ENCODE measurements at regions not wholly inside any gene's neighbourhood (a gene's known extent, or its start where the extent isn't known, plus 50 kb on each side); places are given as distances from the start of the nearest gene placed in this dataset.

DNA sequence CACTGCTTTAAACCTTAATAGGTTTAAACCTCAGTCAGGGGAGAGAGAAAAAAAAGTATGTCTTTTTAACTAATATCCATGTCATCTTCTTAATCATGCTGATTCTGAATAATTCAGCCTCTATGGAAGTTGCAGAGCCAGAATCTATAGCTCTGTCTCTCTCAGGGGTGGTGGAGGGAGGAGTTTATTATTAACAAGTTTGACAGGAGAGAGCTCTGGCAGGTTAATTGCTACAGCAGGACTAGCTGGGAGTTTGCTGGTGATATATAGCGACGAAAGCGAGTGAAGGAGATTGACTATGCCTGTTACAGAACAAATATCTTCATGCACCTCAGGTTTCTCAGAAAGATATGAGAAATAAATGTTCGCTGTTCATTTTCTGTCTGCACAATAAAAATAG, 586.4 kb downstream of the TLE4 start:
- no peak for ATAC-seq
- 27 to 45% methylated on average over 3 to 4 of the region's 4 CpGs for WGBS, 2 donors (ENCODE audit: low coverage in 1 of 2)
- Histone ChIP-seq H3K4me1 (peaks cover 3 to 23% (median 6%) of the 10 kb centered on the region in 3 donors), H3K9me3 (peaks cover 0 to 6% (median 0%) of the 10 kb centered on the region in 3 donors), H3K36me3 (no peaks in the 10 kb centered on the region), H3K4me3 (no peak overlapping the region), H3K27me3 (no peaks in the 10 kb centered on the region), H3K27ac (no peak overlapping the region)
- TF ChIP-seq, protein P1, sequence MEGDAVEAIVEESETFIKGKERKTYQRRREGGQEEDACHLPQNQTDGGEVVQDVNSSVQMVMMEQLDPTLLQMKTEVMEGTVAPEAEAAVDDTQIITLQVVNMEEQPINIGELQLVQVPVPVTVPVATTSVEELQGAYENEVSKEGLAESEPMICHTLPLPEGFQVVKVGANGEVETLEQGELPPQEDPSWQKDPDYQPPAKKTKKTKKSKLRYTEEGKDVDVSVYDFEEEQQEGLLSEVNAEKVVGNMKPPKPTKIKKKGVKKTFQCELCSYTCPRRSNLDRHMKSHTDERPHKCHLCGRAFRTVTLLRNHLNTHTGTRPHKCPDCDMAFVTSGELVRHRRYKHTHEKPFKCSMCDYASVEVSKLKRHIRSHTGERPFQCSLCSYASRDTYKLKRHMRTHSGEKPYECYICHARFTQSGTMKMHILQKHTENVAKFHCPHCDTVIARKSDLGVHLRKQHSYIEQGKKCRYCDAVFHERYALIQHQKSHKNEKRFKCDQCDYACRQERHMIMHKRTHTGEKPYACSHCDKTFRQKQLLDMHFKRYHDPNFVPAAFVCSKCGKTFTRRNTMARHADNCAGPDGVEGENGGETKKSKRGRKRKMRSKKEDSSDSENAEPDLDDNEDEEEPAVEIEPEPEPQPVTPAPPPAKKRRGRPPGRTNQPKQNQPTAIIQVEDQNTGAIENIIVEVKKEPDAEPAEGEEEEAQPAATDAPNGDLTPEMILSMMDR (IDR thresholded peaks at IDR 0.05), result no peak
- TF ChIP-seq POLR2AphosphoS5 (IDR thresholded peaks at IDR 0.05) (no peak), EP300 (IDR thresholded peaks at IDR 0.05) (no peak), POLR2A (IDR thresholded peaks at IDR 0.05) (no peak)

- ATAC-seq, result no peak
- no peak overlapping the region for H3K4me3 ChIP-seq
These were observed 585.8 kb downstream of the TLE4 start for GRCh38 chr9:80157561-80157983.

DNA sequence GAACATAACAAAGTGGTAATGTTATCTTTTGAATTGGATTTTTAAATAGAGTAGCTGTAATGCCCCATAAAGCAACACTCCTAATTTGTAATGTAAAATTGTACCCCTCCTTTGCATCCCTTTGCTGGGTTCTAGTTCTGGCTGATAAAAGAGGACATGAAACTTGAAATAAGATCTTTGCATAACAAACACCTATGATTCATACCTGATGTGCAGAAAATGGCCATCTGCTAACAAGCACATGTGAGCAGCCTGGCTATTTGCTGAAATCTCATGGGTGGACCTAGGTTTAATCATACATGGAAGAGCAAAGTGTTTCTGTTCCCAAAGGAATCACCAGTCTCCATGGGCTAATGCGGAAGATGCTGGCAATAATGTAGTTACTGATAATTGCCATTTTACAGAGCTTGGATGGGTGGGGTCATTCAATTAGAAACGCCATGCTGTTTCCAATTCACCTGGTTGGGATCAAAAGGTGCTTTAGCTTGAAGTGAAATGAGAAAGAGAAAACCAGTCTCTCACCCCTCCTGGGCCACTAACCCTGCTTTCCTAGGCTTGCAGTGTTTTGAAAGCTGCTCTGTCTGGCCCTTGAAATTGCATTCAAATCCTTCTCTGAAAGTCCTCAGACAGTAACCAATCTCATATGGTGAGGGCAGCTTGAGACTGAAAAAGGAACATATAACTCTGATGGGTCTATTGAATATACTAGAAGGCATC, 585.1 kb downstream of the TLE4 start:
- no peak overlapping the region for H3K4me3 ChIP-seq
- peaks cover 0 to 6% (median 0%) of the 10 kb centered on the region in 3 donors for H3K9me3 ChIP-seq
- no peak for ATAC-seq
- H3K36me3 ChIP-seq, result no peaks in the 10 kb centered on the region
- peaks cover 3 to 23% (median 6%) of the 10 kb centered on the region in 3 donors for H3K4me1 ChIP-seq
- no peak for TF ChIP-seq POLR2A (IDR thresholded peaks at IDR 0.05)
- no peak for TF ChIP-seq POLR2AphosphoS5 (IDR thresholded peaks at IDR 0.05)
- WGBS, 2 donors (ENCODE audit: low coverage in 1 of 2), result 64 to 75% methylated on average over 1 to 2 of the region's 2 CpGs
- H3K27me3 ChIP-seq, result no peaks in the 10 kb centered on the region
- H3K27ac ChIP-seq, result no peak overlapping the region

More at GRCh38 chr9:80157561-80157983, 585.8 kb downstream of the TLE4 start:
- Histone ChIP-seq H3K27me3 (no peaks in the 10 kb centered on the region), H3K9me3 (peaks cover 0 to 6% (median 0%) of the 10 kb centered on the region in 3 donors), H3K36me3 (no peaks in the 10 kb centered on the region), H3K4me1 (peaks cover 3 to 23% (median 6%) of the 10 kb centered on the region in 3 donors), H3K27ac (no peak overlapping the region)
- 7 to 11% methylated on average over 4 of the region's 4 CpGs for WGBS, 2 donors (ENCODE audit: low coverage in 1 of 2)
- no peak for TF ChIP-seq POLR2A (IDR thresholded peaks at IDR 0.05)
- no peak for TF ChIP-seq EP300 (IDR thresholded peaks at IDR 0.05)
- TF ChIP-seq, protein P1 (IDR thresholded peaks at IDR 0.05), result no peak
- TF ChIP-seq POLR2AphosphoS5 (IDR thresholded peaks at IDR 0.05), result no peak

DNA sequence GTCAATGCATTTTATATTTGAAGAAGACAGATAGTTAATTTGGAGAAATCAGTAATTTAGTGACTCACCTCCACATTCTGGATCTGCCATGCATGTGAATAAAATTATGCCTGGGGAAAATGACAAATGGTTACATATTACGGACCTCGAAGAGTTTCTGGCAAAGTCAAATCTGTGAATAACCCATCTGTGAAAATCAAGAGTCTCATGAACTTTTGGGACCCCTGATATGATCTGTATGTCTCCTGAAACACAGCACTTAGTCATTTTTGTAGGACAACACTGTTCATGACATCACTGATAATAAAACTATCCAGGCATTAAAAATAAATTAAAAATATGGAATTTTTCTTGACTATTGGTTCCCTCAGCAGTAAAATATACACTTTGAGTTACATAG, 584.5 kb downstream of the TLE4 start:
- H3K27me3 ChIP-seq, result no peaks in the 10 kb centered on the region
- H3K27ac ChIP-seq, result no peak overlapping the region
- no peak for ATAC-seq
- no peaks in the 10 kb centered on the region for H3K36me3 ChIP-seq
- TF ChIP-seq, protein P1 (IDR thresholded peaks at IDR 0.05), result no peak
- no peak for TF ChIP-seq POLR2A (IDR thresholded peaks at IDR 0.05)
- no peak for TF ChIP-seq EP300 (IDR thresholded peaks at IDR 0.05)
- no peak for TF ChIP-seq POLR2AphosphoS5 (IDR thresholded peaks at IDR 0.05)
- H3K4me3 ChIP-seq, result no peak overlapping the region
- H3K4me1 ChIP-seq, result peaks cover 3 to 23% (median 6%) of the 10 kb centered on the region in 3 donors
- WGBS, 2 donors (ENCODE audit: low coverage in 1 of 2), result 50 to 56% methylated on average over 2 of the region's 2 CpGs
- H3K9me3 ChIP-seq, result peaks cover 0 to 6% (median 0%) of the 10 kb centered on the region in 3 donors

DNA sequence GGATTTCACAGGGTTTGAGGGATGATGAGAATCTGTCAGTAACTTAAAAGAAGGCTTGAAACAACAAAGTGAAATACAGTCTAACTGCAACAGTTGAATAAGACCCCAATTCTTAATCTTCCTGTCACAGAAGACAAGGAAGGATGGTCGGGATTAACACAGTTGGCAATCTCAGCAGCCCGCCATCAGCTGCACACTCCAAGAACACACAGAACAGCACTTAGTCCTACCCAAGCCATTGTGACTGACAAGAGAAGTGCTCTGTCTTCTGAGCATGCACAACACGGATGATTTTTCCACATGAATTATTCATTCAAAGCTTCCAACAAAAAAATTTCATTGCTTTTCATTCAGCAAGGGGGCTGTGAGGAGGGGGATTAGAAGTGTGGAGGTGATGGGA, 576.1 kb downstream of the TLE4 start:
- WGBS, 2 donors (ENCODE audit: low coverage in 1 of 2), result 77 to 83% methylated on average over 3 of the region's 3 CpGs
- H3K36me3 ChIP-seq, result no peaks in the 10 kb centered on the region
- no peak overlapping the region for H3K4me3 ChIP-seq
- H3K27me3 ChIP-seq, result no peaks in the 10 kb centered on the region
- peaks cover 0 to 17% (median 0%) of the 10 kb centered on the region in 3 donors for H3K9me3 ChIP-seq
- H3K27ac ChIP-seq, result no peak overlapping the region
- no peaks in the 10 kb centered on the region for H3K4me1 ChIP-seq
- TF ChIP-seq, protein P1 (IDR thresholded peaks at IDR 0.05), result no peak
- TF ChIP-seq POLR2A (IDR thresholded peaks at IDR 0.05) (no peak), POLR2AphosphoS5 (IDR thresholded peaks at IDR 0.05) (no peak), EP300 (IDR thresholded peaks at IDR 0.05) (no peak)
- ATAC-seq, result no peak
